ENCODE measurements at regions not wholly inside any gene's neighbourhood (a gene's known extent, or its start where the extent isn't known, plus 50 kb on each side); places are given as distances from the start of the nearest gene placed in this dataset.
"Not testable (repeated sequence)": the region's sequence is repeated elsewhere in the genome, so short reads cannot be mapped to it uniquely, and the experiment has no call there.

DNA sequence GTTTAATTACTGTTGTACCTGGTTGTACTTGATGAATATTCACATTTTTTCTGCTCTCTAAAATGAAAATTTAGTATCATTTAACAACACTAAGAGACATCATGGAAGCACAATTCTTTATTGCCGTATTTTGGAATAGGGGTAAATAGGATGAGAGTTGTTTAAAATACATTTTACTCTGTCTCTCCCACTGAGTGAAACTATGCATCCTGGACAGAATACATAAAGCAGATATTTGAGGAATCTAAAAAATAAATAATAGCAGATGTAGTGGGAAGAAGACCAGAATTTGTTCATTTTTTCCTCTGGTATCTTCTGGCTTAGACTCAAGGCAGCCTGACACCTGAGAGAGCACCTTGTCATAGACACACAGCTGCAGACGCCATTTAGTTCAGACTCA is 119.1 kb upstream of the AHI1 start:
- no peak overlapping the region for H3K4me3 ChIP-seq
- no peaks in the 10 kb centered on the region for H3K36me3 ChIP-seq
- H3K27ac ChIP-seq, result no peak overlapping the region
- H3K4me1 ChIP-seq, result no peaks in the 10 kb centered on the region
- TF ChIP-seq, protein P1, sequence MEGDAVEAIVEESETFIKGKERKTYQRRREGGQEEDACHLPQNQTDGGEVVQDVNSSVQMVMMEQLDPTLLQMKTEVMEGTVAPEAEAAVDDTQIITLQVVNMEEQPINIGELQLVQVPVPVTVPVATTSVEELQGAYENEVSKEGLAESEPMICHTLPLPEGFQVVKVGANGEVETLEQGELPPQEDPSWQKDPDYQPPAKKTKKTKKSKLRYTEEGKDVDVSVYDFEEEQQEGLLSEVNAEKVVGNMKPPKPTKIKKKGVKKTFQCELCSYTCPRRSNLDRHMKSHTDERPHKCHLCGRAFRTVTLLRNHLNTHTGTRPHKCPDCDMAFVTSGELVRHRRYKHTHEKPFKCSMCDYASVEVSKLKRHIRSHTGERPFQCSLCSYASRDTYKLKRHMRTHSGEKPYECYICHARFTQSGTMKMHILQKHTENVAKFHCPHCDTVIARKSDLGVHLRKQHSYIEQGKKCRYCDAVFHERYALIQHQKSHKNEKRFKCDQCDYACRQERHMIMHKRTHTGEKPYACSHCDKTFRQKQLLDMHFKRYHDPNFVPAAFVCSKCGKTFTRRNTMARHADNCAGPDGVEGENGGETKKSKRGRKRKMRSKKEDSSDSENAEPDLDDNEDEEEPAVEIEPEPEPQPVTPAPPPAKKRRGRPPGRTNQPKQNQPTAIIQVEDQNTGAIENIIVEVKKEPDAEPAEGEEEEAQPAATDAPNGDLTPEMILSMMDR (IDR thresholded peaks at IDR 0.05), result no peak
- H3K27me3 ChIP-seq, result no peaks in the 10 kb centered on the region
- ATAC-seq, result no peak
- DNase-seq, result no peak
- H3K9me3 ChIP-seq, result no peaks in the 10 kb centered on the region
- intact Hi-C loops (cut with DNase I), result no loop called here

DNA sequence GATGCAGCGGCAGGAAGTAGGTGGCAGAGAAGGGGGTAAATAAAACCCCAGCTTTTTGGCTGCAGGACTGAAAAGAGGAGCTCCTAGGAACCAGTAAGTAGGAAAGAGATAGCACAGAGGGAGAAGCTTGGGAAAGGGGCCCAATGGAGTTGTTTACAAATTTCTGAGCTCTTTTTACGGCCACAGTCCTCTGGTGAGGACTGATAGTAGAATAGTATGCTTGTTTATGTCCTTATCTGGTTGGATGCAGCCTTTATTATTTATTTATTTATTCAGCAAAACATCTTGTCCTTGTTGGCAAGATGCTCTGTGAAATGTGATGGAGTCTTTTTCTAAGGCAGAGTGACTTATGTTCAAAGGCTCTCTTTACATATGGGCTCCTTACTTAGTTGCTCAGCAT is 119.7 kb upstream of the AHI1 start:
- intact Hi-C loops (cut with DNase I), result no loop called here
- TF ChIP-seq, protein P1 (IDR thresholded peaks at IDR 0.05), result no peak
- no peak for DNase-seq

DNA sequence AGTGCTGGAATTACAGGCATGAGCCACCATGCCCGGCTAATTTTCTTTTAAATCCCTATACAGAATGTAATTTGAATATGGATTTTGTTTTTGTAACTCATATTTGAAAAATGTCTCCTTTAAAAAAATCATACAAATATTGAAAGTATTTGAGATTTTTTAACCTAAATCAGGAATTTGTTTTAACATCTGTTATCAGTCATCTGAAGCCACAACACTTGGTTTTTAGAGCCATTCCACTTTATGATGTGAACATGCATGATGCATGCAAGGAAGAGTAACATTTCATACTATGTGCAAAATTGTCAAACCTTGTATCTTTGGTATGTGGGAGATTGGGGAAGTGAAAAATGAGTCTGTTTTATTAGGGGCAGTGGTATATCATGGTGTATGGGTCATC is 124.5 kb upstream of the AHI1 start:
- ATAC-seq, result no peak
- H3K9me3 ChIP-seq, result no peaks in the 10 kb centered on the region
- H3K36me3 ChIP-seq, result no peaks in the 10 kb centered on the region
- H3K27me3 ChIP-seq, result no peaks in the 10 kb centered on the region
- H3K4me1 ChIP-seq, result no peaks in the 10 kb centered on the region
- TF ChIP-seq, protein P1 (IDR thresholded peaks at IDR 0.05), result no peak
- H3K27ac ChIP-seq, result no peak overlapping the region
- DNase-seq, result no peak
- H3K4me3 ChIP-seq, result no peak overlapping the region
- intact Hi-C loops (cut with DNase I), result no loop called here

More for the DNA sequence above, 119.7 kb upstream of the AHI1 start:
- no peaks in the 10 kb centered on the region for H3K36me3 ChIP-seq
- no peak for ATAC-seq
- H3K4me3 ChIP-seq, result no peak overlapping the region
- H3K9me3 ChIP-seq, result no peaks in the 10 kb centered on the region
- no peaks in the 10 kb centered on the region for H3K27me3 ChIP-seq
- H3K4me1 ChIP-seq, result no peaks in the 10 kb centered on the region
- no peak overlapping the region for H3K27ac ChIP-seq

DNA sequence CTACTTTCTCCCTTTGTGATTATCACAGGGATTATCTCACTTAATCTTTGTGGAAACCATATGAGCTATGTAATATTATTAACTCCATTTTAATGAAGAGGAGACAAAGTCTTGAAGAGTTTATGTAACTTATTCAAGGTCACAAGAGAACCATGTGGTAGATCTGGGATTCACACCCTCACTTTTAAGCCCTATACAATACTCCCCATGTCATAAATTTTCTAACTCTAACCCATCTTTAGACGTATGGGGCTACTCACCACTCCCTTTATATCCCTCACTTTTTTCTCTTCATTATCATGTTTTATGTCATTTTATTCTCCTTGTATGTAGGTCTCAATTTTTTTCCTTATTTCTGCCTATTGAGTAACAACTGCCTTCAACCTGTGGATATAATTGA is 126.4 kb upstream of the AHI1 start:
- H3K36me3 ChIP-seq, result no peaks in the 10 kb centered on the region
- no peaks in the 10 kb centered on the region for H3K9me3 ChIP-seq
- H3K27me3 ChIP-seq, result no peaks in the 10 kb centered on the region
- no peak for DNase-seq
- no peak overlapping the region for H3K27ac ChIP-seq
- H3K4me1 ChIP-seq, result no peaks in the 10 kb centered on the region
- no peak for ATAC-seq
- intact Hi-C loops (cut with DNase I), result no loop called here
- TF ChIP-seq, protein P1 (IDR thresholded peaks at IDR 0.05), result no peak
- H3K4me3 ChIP-seq, result no peak overlapping the region

DNA sequence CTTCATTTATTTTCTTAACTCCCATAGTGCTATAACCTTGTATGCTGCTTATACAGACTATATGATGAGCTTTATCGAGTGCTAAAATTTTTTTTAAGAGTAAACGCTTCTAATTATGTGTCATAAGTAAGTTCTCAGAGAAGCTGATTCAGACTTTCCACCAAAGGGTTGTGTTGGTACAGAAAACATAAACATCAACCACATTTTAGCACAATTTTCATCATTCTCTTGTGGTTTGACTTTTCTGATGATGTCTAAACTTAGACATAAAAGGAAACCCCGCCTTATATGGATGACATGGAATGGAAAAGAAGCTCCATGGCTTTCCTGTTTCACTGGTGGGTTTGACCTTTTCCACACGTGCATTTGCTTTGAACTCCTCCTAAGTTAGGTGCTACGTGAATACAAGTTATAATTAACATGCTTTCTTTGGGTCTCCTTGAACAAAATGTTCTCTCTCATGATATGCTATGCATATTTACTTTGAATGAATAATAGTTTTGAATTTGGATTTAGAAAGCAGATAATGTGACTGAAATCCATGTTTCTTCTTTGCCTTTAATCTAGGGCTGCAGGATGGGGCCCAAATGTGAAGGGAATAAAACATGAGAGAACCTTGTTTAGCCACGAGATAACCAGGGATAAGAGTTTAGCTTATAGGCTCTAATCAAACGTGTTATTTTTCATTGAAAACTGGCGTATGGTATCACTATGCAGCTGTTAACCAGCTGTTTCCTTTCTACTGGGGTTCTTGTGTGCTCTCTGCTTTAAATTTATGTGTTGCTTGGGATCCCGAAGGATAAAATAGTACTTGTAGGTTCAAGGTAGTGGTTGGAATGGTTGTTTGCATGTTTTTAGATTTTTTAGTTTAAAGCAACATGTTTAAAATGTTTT is 127.1 kb upstream of the AHI1 start:
- Histone ChIP-seq H3K27ac (no peak overlapping the region), H3K4me3 (no peak overlapping the region), H3K4me1 (no peaks in the 10 kb centered on the region), H3K36me3 (no peaks in the 10 kb centered on the region), H3K27me3 (no peaks in the 10 kb centered on the region), H3K9me3 (no peaks in the 10 kb centered on the region)
- intact Hi-C loops (cut with DNase I), result no loop called here
- ATAC-seq (no peak), DNase-seq (peak in 1 of 4 donors; percentile 13)
- TF ChIP-seq, protein P1 (IDR thresholded peaks at IDR 0.05), result no peak

DNA sequence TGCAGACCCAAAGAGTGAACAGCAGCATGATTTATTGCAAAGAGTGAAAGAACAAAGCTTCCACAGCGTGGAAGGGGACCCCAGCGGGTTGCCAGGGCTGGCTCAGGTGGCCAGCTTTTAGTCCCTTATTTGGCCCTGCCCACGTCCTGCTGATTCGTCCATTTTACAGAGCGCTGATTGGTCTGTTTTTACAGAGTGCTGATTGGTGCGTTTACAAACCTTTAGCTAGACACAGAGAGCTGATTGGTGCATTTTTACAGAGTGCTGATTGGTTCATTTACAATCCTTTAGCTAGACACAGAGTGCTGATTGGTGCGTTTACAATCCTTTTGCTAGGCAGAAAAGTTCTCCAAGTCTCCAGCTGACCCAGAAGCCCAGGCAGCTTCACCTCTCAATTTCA is 128.5 kb upstream of the AHI1 start:
- DNase-seq; H3K9me3 ChIP-seq; H3K27me3 ChIP-seq; H3K4me3 ChIP-seq; H3K4me1 ChIP-seq; H3K36me3 ChIP-seq; H3K27ac ChIP-seq; ATAC-seq; intact Hi-C loops (cut with DNase I): not testable (repeated sequence)

Measured in left lung (tissue), 4 donors.